RWPE1 (cell line): ENCODE measurements at regions not wholly inside any gene's neighbourhood (a gene's known extent, or its start where the extent isn't known, plus 50 kb on each side); places are given as distances from the start of the nearest gene placed in this dataset.

Experiments
- CTCF ChIA-PET: fragments of 350-600 bp; sonication (Branson Sonifier 250); formaldehyde crosslinking; extraction: SDS; loops from one replicate; lab custom pipeline; 2021; lab: Yijun Ruan, JAX
- POLR2A ChIA-PET: fragments of 400-600 bp; formaldehyde crosslinking; extraction: SDS; loops from one replicate; lab custom pipeline; 2020; ENCODE audit warnings: antibody characterized with exemption; ENCODE audit not compliant: low non-redundant PET; lab: Yijun Ruan, JAX
- DNase-seq: peaks from one replicate; pipeline ENCODE4 v3.0.0; 2012; ENCODE audit warnings: low spot score
- H3K27ac ChIP-seq: fragments of 450-650 bp; 2 replicates; pipeline ENCODE4 v1.5.1; 2017
- CTCF ChIP-seq: fragments of 450-650 bp; conservative IDR thresholded peaks from 2 replicates; pipeline ENCODE4 v1.5.1; 2017; ENCODE audit warnings: low read depth, mild to moderate bottlenecking

- ChIA-PET POLR2A (no interaction called here), CTCF (no interaction called here)
- no peak for TF ChIP-seq CTCF
- no peak overlapping the region for H3K27ac ChIP-seq
- DNase-seq: no peak
Measured at GRCh38 chr3:167886690-167887089, 151.2 kb downstream of the SERPINI1 start.

- DNase-seq: no peak
- TF ChIP-seq CTCF: no peak
- POLR2A ChIA-PET: no interaction called here
- H3K27ac ChIP-seq: no peak overlapping the region
- CTCF ChIA-PET: no interaction called here
Measured at GRCh38 chr3:167885277-167885676, 149.8 kb downstream of the SERPINI1 start.

- H3K27ac ChIP-seq: no peak overlapping the region
- ChIA-PET CTCF (no interaction called here), POLR2A (no interaction called here)
- TF ChIP-seq CTCF: no peak
- no peak for DNase-seq
Measured at GRCh38 chr3:167884481-167884880, 149.0 kb downstream of the SERPINI1 start.

GRCh38 chr3:167883452-167883851, 147.9 kb downstream of the SERPINI1 start:
- CTCF ChIA-PET: no interaction called here
- H3K27ac ChIP-seq: no peak overlapping the region
- POLR2A ChIA-PET: no interaction called here
- DNase-seq: no peak
- TF ChIP-seq CTCF: no peak

GRCh38 chr3:167882057-167882667, 146.6 kb downstream of the SERPINI1 start:
- TF ChIP-seq CTCF: peak; percentile 71
- ChIA-PET CTCF (interaction anchor here (0.6 to 1.0 kb wide), 7 partner anchors 14 to 502 kb away, joined by 3 to 6 read pairs (median 4); partner anchors contain the start of gene ZBBX), POLR2A (no interaction called here)
- DNase-seq: peak; percentile 38
- H3K27ac ChIP-seq: no peak overlapping the region

GRCh38 chr3:167880183-167880582, 144.7 kb downstream of the SERPINI1 start:
- H3K27ac ChIP-seq: no peak overlapping the region
- CTCF ChIA-PET: interaction anchor here (0.6 kb wide), 1 partner anchor 83 kb away, joined by 4 read pairs; no protein-coding TSS in a partner anchor
- POLR2A ChIA-PET: no interaction called here
- DNase-seq: no peak
- no peak for TF ChIP-seq CTCF
